ACHN (cell line): ENCODE measurements at regions not wholly inside any gene's neighbourhood (a gene's known extent, or its start where the extent isn't known, plus 50 kb on each side); places are given as distances from the start of the nearest gene placed in this dataset.

Source experiments
- DNase-seq: peaks from one replicate; pipeline ENCODE4 v3.0.0-alpha.2; 2015
- in situ Hi-C: cut with HindIII; loops from 2 replicates; pipeline ENCODE4 v1.10.0; 2017; ENCODE audit warnings: low sequenced_read_pairs, low pct_ligation_motif_present, low pct_unique_long_range_greater_than_20kb

GRCh38 chr4:123952530-123953274 is 556.1 kb downstream of the SPRY1 start:
- in situ Hi-C loops, result no loop called here
- DNase-seq, result no peak

GRCh38 chr4:123953566-123953965 is 557.0 kb downstream of the SPRY1 start:
- in situ Hi-C loops, result no loop called here

GRCh38 chr4:123954220-123954619 is 557.6 kb downstream of the SPRY1 start:
- in situ Hi-C loops, result no loop called here
- no peak for DNase-seq

More at GRCh38 chr4:123953566-123953965, 557.0 kb downstream of the SPRY1 start:
- DNase-seq, result no peak

- DNase-seq, result no peak
- in situ Hi-C loops, result no loop called here
Observed at GRCh38 chr4:123955167-123955800, 558.7 kb downstream of the SPRY1 start.

- no peak for DNase-seq
- in situ Hi-C loops, result no loop called here
Observed at GRCh38 chr4:123956204-123956603, 559.6 kb downstream of the SPRY1 start.

GRCh38 chr4:123966990-123967769 is 570.6 kb downstream of the SPRY1 start:
- DNase-seq, result no peak
- in situ Hi-C loops, result no loop called here

- DNase-seq, result no peak
- in situ Hi-C loops, result no loop called here
Observed at GRCh38 chr4:123972031-123972430, 575.4 kb downstream of the SPRY1 start.

GRCh38 chr4:123974386-123975149 is 578.0 kb downstream of the SPRY1 start:
- in situ Hi-C loops, result no loop called here
- DNase-seq, result no peak

GRCh38 chr4:123976285-123976684 is 579.7 kb downstream of the SPRY1 start:
- DNase-seq, result no peak
- in situ Hi-C loops, result no loop called here

- no peak for DNase-seq
- in situ Hi-C loops, result no loop called here
Observed at GRCh38 chr4:123976819-123977218, 580.2 kb downstream of the SPRY1 start.

- DNase-seq, result no peak
- in situ Hi-C loops, result no loop called here
Observed at GRCh38 chr4:123977641-123978081, 581.1 kb downstream of the SPRY1 start.

GRCh38 chr4:123978637-123979036 is 582.0 kb downstream of the SPRY1 start:
- DNase-seq, result no peak
- in situ Hi-C loops, result no loop called here

GRCh38 chr4:123980736-123981300 is 584.2 kb downstream of the SPRY1 start:
- in situ Hi-C loops, result no loop called here
- DNase-seq, result no peak

- in situ Hi-C loops, result no loop called here
Observed at GRCh38 chr4:123984886-123985285, 588.3 kb downstream of the SPRY1 start.

GRCh38 chr4:123986268-123986798 is 589.7 kb downstream of the SPRY1 start:
- DNase-seq, result peak; percentile 7
- in situ Hi-C loops, result no loop called here

More at GRCh38 chr4:123984886-123985285, 588.3 kb downstream of the SPRY1 start:
- no peak for DNase-seq

GRCh38 chr4:123987408-123987807 is 590.8 kb downstream of the SPRY1 start:
- in situ Hi-C loops, result no loop called here
- DNase-seq, result no peak

- DNase-seq, result no peak
- in situ Hi-C loops, result no loop called here
Observed at GRCh38 chr4:123990310-123990870, 593.8 kb downstream of the SPRY1 start.

GRCh38 chr4:123994917-123995316 is 598.3 kb downstream of the SPRY1 start:
- no peak for DNase-seq
- in situ Hi-C loops, result no loop called here
